Endothelial cell of umbilical vein (primary cell): ENCODE measurements at regions not wholly inside any gene's neighbourhood (a gene's known extent, or its start where the extent isn't known, plus 50 kb on each side); places are given as distances from the start of the nearest gene placed in this dataset.

Experiments
- BruUV-seq: library from RNA; stranded (reverse); fragments of 400-500 nt; replicated peaks from 2 replicates; lab custom pipeline; 2021; lab: Mats Ljungman, UMichigan
- CTCF ChIA-PET: fragments of 300-600, 350-600 bp; sonication (Branson Sonifier 250); formaldehyde crosslinking; loops from one replicate; lab custom pipeline; 2021; ENCODE audit warnings: antibody characterized with exemption, inconsistent platforms; lab: Charles Lee
- POLR2A ChIA-PET: fragments of 300-600, 350-600 bp; sonication (Branson Sonifier 250); formaldehyde crosslinking; loops from one replicate; lab custom pipeline; 2021; ENCODE audit warnings: antibody characterized with exemption, inconsistent platforms; lab: Charles Lee
- DNase-seq: peaks from one replicate; pipeline ENCODE4 v3.0.0-alpha.2; 2011; ENCODE audit warnings: low read depth, low spot score
- FAIRE-seq: peaks from 2 replicates; lab custom pipeline; 2011; peaks lifted over from hg19 to GRCh38; lab: Jason Lieb, UNC
- H2AFZ ChIP-seq: 2 replicates; pipeline ENCODE4 v1.6.0; 2012; ENCODE audit warnings: low read depth, low read length, control low read depth, inconsistent platforms
- H3K27ac ChIP-seq: 2 replicates; pipeline ENCODE4 v1.5.1; 2011; ENCODE audit warnings: low read depth, mild to moderate bottlenecking, control low read depth, low read length, moderate library complexity; ENCODE audit not compliant: insufficient read depth
- H3K27me3 ChIP-seq, 2 experiments: 2 replicates each; pipeline versions ENCODE4 v1.6.0 to v1.6.1; 2011; ENCODE audit warnings: low read length in 2 of 2, mixed read lengths in 1 of 2; ENCODE audit not compliant: control insufficient read depth in 2 of 2, insufficient read depth in 2 of 2
- H3K36me3 ChIP-seq, 2 experiments: 2 replicates in 1 of 2; 3 replicates in 1 of 2; pipeline ENCODE4 v1.5.1; 2011; ENCODE audit warnings: low read length in 2 of 2, mild to moderate bottlenecking in 1 of 2, moderate library complexity in 1 of 2; ENCODE audit not compliant: control insufficient read depth in 2 of 2, insufficient read depth in 2 of 2; ENCODE audit errors: extremely low read depth in 1 of 2
- H3K4me1 ChIP-seq: 3 replicates; pipeline ENCODE4 v1.5.1; 2011; ENCODE audit warnings: mild to moderate bottlenecking, low read length; ENCODE audit not compliant: control insufficient read depth, insufficient read depth; ENCODE audit errors: extremely low read depth
- H3K4me2 ChIP-seq: 2 replicates; pipeline ENCODE4 v1.6.1; 2011; ENCODE audit warnings: low read length, control low read depth, mixed read lengths; ENCODE audit not compliant: insufficient read depth
- H3K4me3 ChIP-seq, 3 experiments: fragments of 200-600 bp in 1 of 3; sonication (generic), shearing (Covaris generic) in 1 of 3; replicated peaks in 1 of 3; 2 replicates each; pipeline ENCODE4 v1.5.1; 2011 to 2016; ENCODE audit warnings: control low read depth in 3 of 3, low read length in 3 of 3, mild to moderate bottlenecking in 2 of 3, inconsistent platforms in 1 of 3, low read depth in 1 of 3, moderate library complexity in 1 of 3; ENCODE audit not compliant: insufficient read depth in 1 of 3
- H3K79me2 ChIP-seq: 2 replicates; pipeline ENCODE4 v1.6.0; 2012; ENCODE audit warnings: low read length, inconsistent platforms; ENCODE audit not compliant: control insufficient read depth, insufficient read depth
- H3K9ac ChIP-seq: replicated peaks from 2 replicates; pipeline ENCODE3; 2011; ENCODE audit warnings: low read length, control low read depth; ENCODE audit not compliant: insufficient read depth; ENCODE audit errors: extremely low read depth
- H3K9me1 ChIP-seq: replicated peaks from 3 replicates; pipeline ENCODE4 v1.6.0; 2011; ENCODE audit warnings: mild to moderate bottlenecking, low read length; ENCODE audit not compliant: control insufficient read depth, insufficient read depth; ENCODE audit errors: extremely low read depth
- H3K9me3 ChIP-seq: replicated peaks from 2 replicates; pipeline ENCODE4 v1.5.1; 2012; ENCODE audit warnings: low read length, inconsistent platforms; ENCODE audit not compliant: control insufficient read depth, insufficient read depth
- H4K20me1 ChIP-seq: replicated peaks from 2 replicates; pipeline ENCODE3; 2011; ENCODE audit warnings: mild to moderate bottlenecking, low read length; ENCODE audit not compliant: control insufficient read depth, insufficient read depth; ENCODE audit errors: extremely low read depth
- CTCF ChIP-seq, 2 donors: IDR thresholded peaks; 1 replicate in 1 of 2; 2 replicates in 1 of 2; pipeline ENCODE4 v1.5.1; 2011; ENCODE audit warnings: low read length in 2 of 2, mild to moderate bottlenecking in 2 of 2, moderate library complexity in 2 of 2, control low read depth in 1 of 2, inconsistent platforms in 1 of 2, low read depth in 1 of 2; ENCODE audit not compliant: insufficient read depth in 1 of 2; ENCODE audit errors: extremely low read depth in 1 of 2
- EZH2 ChIP-seq: IDR thresholded peaks from 2 replicates; pipeline ENCODE4 v1.6.1; 2012; ENCODE audit warnings: borderline replicate concordance, low read depth, mild to moderate bottlenecking, moderate library complexity, low read length, inconsistent platforms; ENCODE audit not compliant: severe bottlenecking
- GATA2 ChIP-seq: IDR thresholded peaks from 2 replicates; pipeline ENCODE4 v1.7.0; 2011; ENCODE audit warnings: low read depth, mild to moderate bottlenecking, moderate library complexity, mixed read lengths, low read length; ENCODE audit not compliant: insufficient read length, insufficient read depth
- JUN ChIP-seq: IDR thresholded peaks from 2 replicates; pipeline ENCODE4 v1.6.1; 2011; ENCODE audit warnings: borderline replicate concordance, low read depth; ENCODE audit not compliant: insufficient read length, insufficient read depth
- MAX ChIP-seq: IDR thresholded peaks from 2 replicates; pipeline ENCODE4 v1.6.1; 2011; ENCODE audit not compliant: insufficient read depth, insufficient read length
- MYC ChIP-seq: IDR thresholded peaks from one replicate; pipeline ENCODE4 v1.6.1; 2011; ENCODE audit warnings: mild to moderate bottlenecking, low read depth, low read length
- POLR2A ChIP-seq: IDR thresholded peaks from 2 replicates; pipeline ENCODE4 v1.6.1; 2012; ENCODE audit warnings: low read depth, mild to moderate bottlenecking, control low read depth, low read length
- POLR2AphosphoS5 ChIP-seq: IDR thresholded peaks from 2 replicates; pipeline ENCODE4 v1.6.1; 2012; ENCODE audit warnings: low read depth, mild to moderate bottlenecking, control low read depth, low read length, moderate library complexity; ENCODE audit not compliant: insufficient read depth
- dilution Hi-C: fragments of 300-500 bp; cut with MboI; formaldehyde crosslinking; loops from one replicate; pipeline ENCODE4 v1.15.0; 2019; ENCODE audit warnings: low sequenced_read_pairs; ENCODE audit not compliant: extremely low pct_ligation_motif_present
- intact Hi-C: fragments of 100-400 bp; cut with micrococcal nuclease; formaldehyde crosslinking; loops from one replicate; pipeline ENCODE4 v1.10.0; 2022

GRCh38 chr1:55645270-55645669 is 430.1 kb upstream of the USP24 start:
- no peak for FAIRE-seq
- TF ChIP-seq MYC (no peak), GATA2 (no peak)
- POLR2A ChIA-PET, result no interaction called here
- DNase-seq, result no peak
- dilution Hi-C loops (no loop called here), intact Hi-C loops (no loop called here)
- no peaks in the 10 kb centered on the region for H3K9me1 ChIP-seq
- CTCF ChIA-PET, result interaction anchor here (1.6 kb wide), 1 partner anchor 270 kb away, joined by 4 read pairs; no protein-coding TSS in a partner anchor
- H4K20me1 ChIP-seq, result no peaks in the 10 kb centered on the region
- no peaks in the 10 kb centered on the region for H3K9me3 ChIP-seq
- H2AFZ ChIP-seq, result no peak overlapping the region
- BruUV-seq, result no TSS peak
- H3K4me3 ChIP-seq, result no peak overlapping the region
- no peak overlapping the region for H3K4me2 ChIP-seq
- peaks cover 7% of the 10 kb centered on the region for H3K4me1 ChIP-seq
- no peaks in the 10 kb centered on the region for H3K36me3 ChIP-seq
- no peaks in the 10 kb centered on the region for H3K79me2 ChIP-seq
- no peaks in the 10 kb centered on the region for H3K27me3 ChIP-seq
- no peak overlapping the region for H3K9ac ChIP-seq
- no peak overlapping the region for H3K27ac ChIP-seq

- no TSS peak for BruUV-seq
- Histone ChIP-seq H3K4me2 (no peak overlapping the region), H3K79me2 (no peaks in the 10 kb centered on the region), H2AFZ (no peak overlapping the region), H3K9ac (no peak overlapping the region), H3K9me1 (no peaks in the 10 kb centered on the region), H3K36me3 (no peaks in the 10 kb centered on the region), H4K20me1 (no peaks in the 10 kb centered on the region), H3K9me3 (no peaks in the 10 kb centered on the region), H3K4me3 (no peak overlapping the region), H3K27ac (no peak overlapping the region), H3K27me3 (no peaks in the 10 kb centered on the region), H3K4me1 (peaks cover 7% of the 10 kb centered on the region)
- dilution Hi-C loops, result no loop called here
- no peak for DNase-seq
- no peak for FAIRE-seq
- ChIA-PET CTCF (interaction anchor here (1.2 to 2.7 kb wide), 2 partner anchors 245 to 266 kb away, joined by 3 to 17 read pairs; no protein-coding TSS in a partner anchor), POLR2A (no interaction called here)
- TF ChIP-seq GATA2 (no peak), CTCF (IDR thresholded peaks at IDR 0.05; ENCODE audit: extremely low read depth in 1 of 2, insufficient read depth in 1 of 2, low read depth in 1 of 2, low read length in 2 of 2) (no peak), JUN (no peak), EZH2 (no peak), MYC (no peak), POLR2AphosphoS5 (no peak), POLR2A (no peak), MAX (no peak)
- intact Hi-C loops, result no loop called here
These were observed 426.8 kb upstream of the USP24 start for GRCh38 chr1:55641947-55642346.
